Fibroblast of skin of abdomen (primary cell): ENCODE measurements at regions not wholly inside any gene's neighbourhood (a gene's known extent, or its start where the extent isn't known, plus 50 kb on each side); places are given as distances from the start of the nearest gene placed in this dataset.

ENCODE experiments used
- DNase-seq: peaks from one replicate; pipeline ENCODE4 v3.0.0-alpha.2; 2013

GRCh38 chr13:107738004-107738403 is 477.3 kb downstream of the LIG4 start:
- DNase-seq = no peak

GRCh38 chr13:107736731-107737130 is 478.6 kb downstream of the LIG4 start:
- no peak for DNase-seq

GRCh38 chr13:107736170-107736569 is 479.2 kb downstream of the LIG4 start:
- no peak for DNase-seq

GRCh38 chr13:107734891-107735625 is 480.3 kb downstream of the LIG4 start:
- no peak for DNase-seq

GRCh38 chr13:107733276-107733675 is 482.1 kb downstream of the LIG4 start:
- DNase-seq = no peak

GRCh38 chr13:107730813-107731212 is 484.5 kb downstream of the LIG4 start:
- peak; percentile 15 for DNase-seq

GRCh38 chr13:107721125-107721869 is 494.0 kb downstream of the LIG4 start:
- no peak for DNase-seq

- DNase-seq = no peak
Observed at GRCh38 chr13:107716741-107717140, 498.6 kb downstream of the LIG4 start.

GRCh38 chr13:107716241-107716640 is 499.1 kb downstream of the LIG4 start:
- no peak for DNase-seq

- DNase-seq = no peak
Observed at GRCh38 chr13:107715496-107715895, 499.8 kb downstream of the LIG4 start.

- no peak for DNase-seq
Observed at GRCh38 chr13:107713314-107713713, 502.0 kb downstream of the LIG4 start.

GRCh38 chr13:107712145-107712860 is 503.0 kb downstream of the LIG4 start:
- no peak for DNase-seq

- no peak for DNase-seq
Observed at GRCh38 chr13:107690181-107690580, 525.2 kb downstream of the LIG4 start.

GRCh38 chr13:107685876-107686275 is 529.5 kb downstream of the LIG4 start:
- no peak for DNase-seq

- DNase-seq = no peak
Observed at GRCh38 chr13:107681600-107681999, 533.7 kb downstream of the LIG4 start.

GRCh38 chr13:107680115-107680514 is 535.2 kb downstream of the LIG4 start:
- no peak for DNase-seq

- no peak for DNase-seq
Observed at GRCh38 chr13:107678075-107678689, 537.2 kb downstream of the LIG4 start.

GRCh38 chr13:107675847-107676550 is 539.3 kb downstream of the LIG4 start:
- no peak for DNase-seq

GRCh38 chr13:107669391-107669993 is 545.8 kb downstream of the LIG4 start:
- DNase-seq = no peak

GRCh38 chr13:107665926-107666458 is 549.3 kb downstream of the LIG4 start:
- no peak for DNase-seq

GRCh38 chr13:107650081-107650701 is 565.1 kb downstream of the LIG4 start:
- DNase-seq = peak; percentile 21
